ENCODE measurements at regions not wholly inside any gene's neighbourhood (a gene's known extent, or its start where the extent isn't known, plus 50 kb on each side); places are given as distances from the start of the nearest gene placed in this dataset.

- BruUV-seq (replicated peaks), result no TSS peak
- dilution Hi-C loops (cut with MboI; ENCODE audit: extremely low pct_ligation_motif_present, low sequenced_read_pairs) (no loop called here), intact Hi-C loops (cut with micrococcal nuclease) (loop anchor here (2.0 kb wide), 1 partner anchor 631 kb away; no protein-coding TSS in a partner anchor)
- ChIA-PET POLR2A (no interaction called here), CTCF (no interaction called here)
- H3K4me1 ChIP-seq (ENCODE audit: control insufficient read depth, extremely low read depth, insufficient read depth, low read length), result no peaks in the 10 kb centered on the region
- H3K27ac ChIP-seq (ENCODE audit: insufficient read depth, low read depth, low read length), result no peak overlapping the region
- H3K27me3 ChIP-seq (ENCODE audit: control insufficient read depth in 2 of 2, insufficient read depth in 2 of 2, low read length in 2 of 2), result no peaks in the 10 kb centered on the region
- no peak for TF ChIP-seq POLR2AphosphoS5 (IDR thresholded peaks at IDR 0.05; ENCODE audit: insufficient read depth, low read depth, low read length)
- TF ChIP-seq CTCF (IDR thresholded peaks at IDR 0.05; ENCODE audit: extremely low read depth in 1 of 2, insufficient read depth in 1 of 2, low read depth in 1 of 2, low read length in 2 of 2), result no peak
- TF ChIP-seq EZH2 (IDR thresholded peaks at IDR 0.05; ENCODE audit: borderline replicate concordance, low read depth, low read length, severe bottlenecking), result no peak
- no peak for TF ChIP-seq GATA2 (IDR thresholded peaks at IDR 0.05; ENCODE audit: insufficient read depth, insufficient read length, low read depth, low read length)
- TF ChIP-seq POLR2A (IDR thresholded peaks at IDR 0.05; ENCODE audit: low read depth, low read length), result no peak
- TF ChIP-seq FOS (IDR thresholded peaks at IDR 0.05; ENCODE audit: borderline replicate concordance, insufficient read depth, low read length), result no peak
- no peak for TF ChIP-seq MYC (IDR thresholded peaks at IDR 0.05; ENCODE audit: low read depth, low read length)
- no peak for TF ChIP-seq JUN (IDR thresholded peaks at IDR 0.05; ENCODE audit: borderline replicate concordance, insufficient read depth, insufficient read length, low read depth)
- no peak for TF ChIP-seq MAX (IDR thresholded peaks at IDR 0.05; ENCODE audit: insufficient read depth, insufficient read length)
- no peaks in the 10 kb centered on the region for H4K20me1 ChIP-seq (replicated peaks; ENCODE audit: control insufficient read depth, extremely low read depth, insufficient read depth, low read length)
- H3K79me2 ChIP-seq (ENCODE audit: control insufficient read depth, insufficient read depth, low read length), result no peaks in the 10 kb centered on the region
- no peaks in the 10 kb centered on the region for H3K9me1 ChIP-seq (replicated peaks; ENCODE audit: control insufficient read depth, extremely low read depth, insufficient read depth, low read length)
- no peaks in the 10 kb centered on the region for H3K9me3 ChIP-seq (replicated peaks; ENCODE audit: control insufficient read depth, insufficient read depth, low read length)
- H3K9ac ChIP-seq (replicated peaks; ENCODE audit: extremely low read depth, insufficient read depth, low read length), result no peak overlapping the region
- DNase-seq (ENCODE audit: low read depth, low spot score) (no peak), FAIRE-seq (no peak)
- no peak overlapping the region for H3K4me2 ChIP-seq (ENCODE audit: insufficient read depth, low read length)
- H2AFZ ChIP-seq (ENCODE audit: low read depth, low read length), result no peak overlapping the region
- H3K36me3 ChIP-seq (ENCODE audit: control insufficient read depth in 2 of 2, extremely low read depth in 1 of 2, insufficient read depth in 2 of 2, low read length in 2 of 2), result no peaks in the 10 kb centered on the region
- no peak overlapping the region for H3K4me3 ChIP-seq (replicated peaks in 1 of 3; ENCODE audit: insufficient read depth in 1 of 3, low read depth in 1 of 3, low read length in 3 of 3)
Measured at GRCh38 chr2:185625604-185626003, 113.0 kb upstream of the FSIP2 start.

Data from endothelial cell of umbilical vein (primary cell).